Astrocyte of the spinal cord (primary cell): ENCODE measurements at regions not wholly inside any gene's neighbourhood (a gene's known extent, or its start where the extent isn't known, plus 50 kb on each side); places are given as distances from the start of the nearest gene placed in this dataset.

Source experiments
- DNase-seq: peaks from one replicate; pipeline ENCODE4 v3.0.0; 2011; ENCODE audit warnings: low read depth, low spot score
- H3K4me3 ChIP-seq: 2 replicates; pipeline ENCODE4 v1.5.1; 2011; ENCODE audit warnings: low read depth, mild to moderate bottlenecking, low read length, moderate library complexity
- CTCF ChIP-seq: IDR thresholded peaks from 2 replicates; pipeline ENCODE4 v1.5.1; 2012; ENCODE audit warnings: low read depth, mild to moderate bottlenecking, low read length, inconsistent platforms
- in situ Hi-C: cut with HindIII; loops from 2 replicates; pipeline ENCODE4 v1.10.0; 2017; ENCODE audit warnings: low sequenced_read_pairs

- no peak for DNase-seq
- H3K4me3 ChIP-seq, result no peak overlapping the region
- TF ChIP-seq CTCF, result no peak
- in situ Hi-C loops, result no loop called here
These were observed 209.4 kb upstream of the LRFN2 start for GRCh38 chr6:40796260-40797221.

- DNase-seq, result no peak
- H3K4me3 ChIP-seq, result no peak overlapping the region
- in situ Hi-C loops, result no loop called here
- TF ChIP-seq CTCF, result no peak
These were observed 207.4 kb upstream of the LRFN2 start for GRCh38 chr6:40794586-40794985.

GRCh38 chr6:40792183-40792582 lies 205.0 kb upstream of the LRFN2 start:
- no peak for TF ChIP-seq CTCF
- no peak for DNase-seq
- in situ Hi-C loops, result no loop called here
- H3K4me3 ChIP-seq, result no peak overlapping the region

GRCh38 chr6:40791004-40791403 lies 203.8 kb upstream of the LRFN2 start:
- in situ Hi-C loops, result no loop called here
- no peak for DNase-seq
- TF ChIP-seq CTCF, result no peak
- no peak overlapping the region for H3K4me3 ChIP-seq

GRCh38 chr6:40788661-40789655 lies 201.8 kb upstream of the LRFN2 start:
- in situ Hi-C loops, result no loop called here
- no peak overlapping the region for H3K4me3 ChIP-seq
- peak; percentile 5 for DNase-seq
- TF ChIP-seq CTCF, result no peak

GRCh38 chr6:40782355-40782754 lies 195.2 kb upstream of the LRFN2 start:
- TF ChIP-seq CTCF, result no peak
- in situ Hi-C loops, result no loop called here
- no peak overlapping the region for H3K4me3 ChIP-seq
- DNase-seq, result no peak
